ENCODE measurements at regions not wholly inside any gene's neighbourhood (a gene's known extent, or its start where the extent isn't known, plus 50 kb on each side); places are given as distances from the start of the nearest gene placed in this dataset.

GRCh38 chr3:103075282-103075681, 640.5 kb downstream of the ZPLD1 start:
- DNase-seq = no peak

- no peak for DNase-seq
Observed at GRCh38 chr3:103077910-103078309, 643.1 kb downstream of the ZPLD1 start.

GRCh38 chr3:103082501-103082900, 647.7 kb downstream of the ZPLD1 start:
- DNase-seq = no peak

- DNase-seq = no peak
Observed at GRCh38 chr3:103083848-103084631, 649.2 kb downstream of the ZPLD1 start.

- no peak for DNase-seq
Observed at GRCh38 chr3:103085465-103085864, 650.6 kb downstream of the ZPLD1 start.

GRCh38 chr3:103089758-103090157, 654.9 kb downstream of the ZPLD1 start:
- DNase-seq = no peak

- DNase-seq = no peak
Observed at GRCh38 chr3:103105206-103105605, 670.4 kb downstream of the ZPLD1 start.

GRCh38 chr3:103112273-103112672, 677.5 kb downstream of the ZPLD1 start:
- DNase-seq = no peak

- DNase-seq = no peak
Observed at GRCh38 chr3:103126115-103126514, 691.3 kb downstream of the ZPLD1 start.

- no peak for DNase-seq
Observed at GRCh38 chr3:103127098-103127630, 692.3 kb downstream of the ZPLD1 start.

- DNase-seq = no peak
Observed at GRCh38 chr3:103127737-103128136, 692.9 kb downstream of the ZPLD1 start.

- no peak for DNase-seq
Observed at GRCh38 chr3:103134023-103134724, 699.4 kb downstream of the ZPLD1 start.

GRCh38 chr3:103136621-103137020, 701.8 kb downstream of the ZPLD1 start:
- DNase-seq = no peak

GRCh38 chr3:103137830-103138229, 703.0 kb downstream of the ZPLD1 start:
- DNase-seq = no peak

GRCh38 chr3:103158183-103158582, 723.4 kb downstream of the ZPLD1 start:
- no peak for DNase-seq

- no peak for DNase-seq
Observed at GRCh38 chr3:103166890-103167289, 732.1 kb downstream of the ZPLD1 start.

- no peak for DNase-seq
Observed at GRCh38 chr3:103167850-103168249, 733.0 kb downstream of the ZPLD1 start.

- DNase-seq = no peak
Observed at GRCh38 chr3:103169289-103169688, 734.5 kb downstream of the ZPLD1 start.

- no peak for DNase-seq
Observed at GRCh38 chr3:103170651-103171050, 735.8 kb downstream of the ZPLD1 start.

- DNase-seq = no peak
Observed at GRCh38 chr3:103173940-103174339, 739.1 kb downstream of the ZPLD1 start.

GRCh38 chr3:103181160-103181559, 746.3 kb downstream of the ZPLD1 start:
- no peak for DNase-seq

- DNase-seq = no peak
Observed at GRCh38 chr3:103184772-103185171, 750.0 kb downstream of the ZPLD1 start.

- no peak for DNase-seq
Observed at GRCh38 chr3:103189941-103190340, 755.1 kb downstream of the ZPLD1 start.

- no peak for DNase-seq
Observed at GRCh38 chr3:103195216-103195615, 760.4 kb downstream of the ZPLD1 start.
